ENCODE measurements at regions not wholly inside any gene's neighbourhood (a gene's known extent, or its start where the extent isn't known, plus 50 kb on each side); places are given as distances from the start of the nearest gene placed in this dataset.

DNA sequence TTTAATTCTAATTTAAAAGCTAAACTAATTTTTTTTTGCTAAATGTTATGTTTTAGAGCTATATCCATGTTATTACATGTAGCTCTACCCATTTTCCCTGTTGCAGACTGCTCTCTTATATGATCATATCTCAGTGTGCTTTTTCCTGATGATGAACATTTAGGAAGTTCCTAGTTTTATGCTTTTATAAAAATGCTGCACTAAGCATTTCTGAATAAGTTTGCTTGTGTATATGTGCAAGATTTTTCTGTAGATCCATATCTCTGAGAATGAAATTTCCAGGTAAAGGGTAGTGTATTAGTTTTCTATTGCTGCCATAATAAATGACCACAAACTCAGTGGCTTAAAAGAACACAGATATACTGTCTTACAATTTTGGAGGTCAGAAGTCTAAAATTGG lies 374.4 kb upstream of the E2F7 start:
- no peak for FAIRE-seq
- H3K36me3 ChIP-seq (ENCODE audit: control insufficient read depth in 2 of 2, extremely low read depth in 1 of 2, insufficient read depth in 2 of 2, low read length in 2 of 2), result no peaks in the 10 kb centered on the region
- TF ChIP-seq POLR2AphosphoS5 (IDR thresholded peaks at IDR 0.05; ENCODE audit: insufficient read depth, low read depth, low read length), result no peak
- no peak for TF ChIP-seq EZH2 (IDR thresholded peaks at IDR 0.05; ENCODE audit: borderline replicate concordance, low read depth, low read length, severe bottlenecking)
- no peak for TF ChIP-seq POLR2A (IDR thresholded peaks at IDR 0.05; ENCODE audit: low read depth, low read length)
- TF ChIP-seq GATA2 (IDR thresholded peaks at IDR 0.05; ENCODE audit: insufficient read depth, insufficient read length, low read depth, low read length), result no peak
- no peak for TF ChIP-seq MYC (IDR thresholded peaks at IDR 0.05; ENCODE audit: low read depth, low read length)
- TF ChIP-seq, protein P1, sequence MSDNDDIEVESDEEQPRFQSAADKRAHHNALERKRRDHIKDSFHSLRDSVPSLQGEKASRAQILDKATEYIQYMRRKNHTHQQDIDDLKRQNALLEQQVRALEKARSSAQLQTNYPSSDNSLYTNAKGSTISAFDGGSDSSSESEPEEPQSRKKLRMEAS (IDR thresholded peaks at IDR 0.05; ENCODE audit: insufficient read depth, insufficient read length), result no peak
- no peak for TF ChIP-seq FOS (IDR thresholded peaks at IDR 0.05; ENCODE audit: borderline replicate concordance, insufficient read depth, low read length)
- no peak for TF ChIP-seq JUN (IDR thresholded peaks at IDR 0.05; ENCODE audit: borderline replicate concordance, insufficient read depth, insufficient read length, low read depth)
- TF ChIP-seq, protein P2, sequence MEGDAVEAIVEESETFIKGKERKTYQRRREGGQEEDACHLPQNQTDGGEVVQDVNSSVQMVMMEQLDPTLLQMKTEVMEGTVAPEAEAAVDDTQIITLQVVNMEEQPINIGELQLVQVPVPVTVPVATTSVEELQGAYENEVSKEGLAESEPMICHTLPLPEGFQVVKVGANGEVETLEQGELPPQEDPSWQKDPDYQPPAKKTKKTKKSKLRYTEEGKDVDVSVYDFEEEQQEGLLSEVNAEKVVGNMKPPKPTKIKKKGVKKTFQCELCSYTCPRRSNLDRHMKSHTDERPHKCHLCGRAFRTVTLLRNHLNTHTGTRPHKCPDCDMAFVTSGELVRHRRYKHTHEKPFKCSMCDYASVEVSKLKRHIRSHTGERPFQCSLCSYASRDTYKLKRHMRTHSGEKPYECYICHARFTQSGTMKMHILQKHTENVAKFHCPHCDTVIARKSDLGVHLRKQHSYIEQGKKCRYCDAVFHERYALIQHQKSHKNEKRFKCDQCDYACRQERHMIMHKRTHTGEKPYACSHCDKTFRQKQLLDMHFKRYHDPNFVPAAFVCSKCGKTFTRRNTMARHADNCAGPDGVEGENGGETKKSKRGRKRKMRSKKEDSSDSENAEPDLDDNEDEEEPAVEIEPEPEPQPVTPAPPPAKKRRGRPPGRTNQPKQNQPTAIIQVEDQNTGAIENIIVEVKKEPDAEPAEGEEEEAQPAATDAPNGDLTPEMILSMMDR (IDR thresholded peaks at IDR 0.05; ENCODE audit: extremely low read depth in 1 of 2, insufficient read depth in 1 of 2, low read depth in 1 of 2, low read length in 2 of 2), result no peak

More for the DNA sequence above, 374.4 kb upstream of the E2F7 start:
- ChIA-PET POLR2A (no interaction called here), CTCF (interaction anchor here (1.4 to 1.8 kb wide), 2 partner anchors 26 to 429 kb away, joined by 4 to 5 read pairs; no protein-coding TSS in a partner anchor)
- intact Hi-C loops (cut with micrococcal nuclease), result no loop called here
- H3K9me3 ChIP-seq (replicated peaks; ENCODE audit: control insufficient read depth, insufficient read depth, low read length), result no peaks in the 10 kb centered on the region
- H3K79me2 ChIP-seq (ENCODE audit: control insufficient read depth, insufficient read depth, low read length), result no peaks in the 10 kb centered on the region
- dilution Hi-C loops (cut with MboI; ENCODE audit: extremely low pct_ligation_motif_present, low sequenced_read_pairs), result no loop called here
- H3K9me1 ChIP-seq (replicated peaks; ENCODE audit: control insufficient read depth, extremely low read depth, insufficient read depth, low read length), result no peaks in the 10 kb centered on the region
- H2AFZ ChIP-seq (ENCODE audit: low read depth, low read length), result no peak overlapping the region
- DNase-seq (ENCODE audit: low read depth, low spot score), result no peak
- H3K27ac ChIP-seq (ENCODE audit: insufficient read depth, low read depth, low read length), result no peak overlapping the region
- H3K9ac ChIP-seq (replicated peaks; ENCODE audit: extremely low read depth, insufficient read depth, low read length), result no peak overlapping the region
- no peak overlapping the region for H3K4me3 ChIP-seq (replicated peaks in 1 of 3; ENCODE audit: insufficient read depth in 1 of 3, low read depth in 1 of 3, low read length in 3 of 3)
- H3K4me2 ChIP-seq (ENCODE audit: insufficient read depth, low read length), result no peak overlapping the region
- no TSS peak for BruUV-seq (replicated peaks)
- H3K4me1 ChIP-seq (ENCODE audit: control insufficient read depth, extremely low read depth, insufficient read depth, low read length), result no peaks in the 10 kb centered on the region
- peaks cover 1 to 2% of the 10 kb centered on the region in 2 experiments for H3K27me3 ChIP-seq (ENCODE audit: control insufficient read depth in 2 of 2, insufficient read depth in 2 of 2, low read length in 2 of 2)
- H4K20me1 ChIP-seq (replicated peaks; ENCODE audit: control insufficient read depth, extremely low read depth, insufficient read depth, low read length), result no peaks in the 10 kb centered on the region

Data from endothelial cell of umbilical vein (primary cell).